ENCODE measurements at regions not wholly inside any gene's neighbourhood (a gene's known extent, or its start where the extent isn't known, plus 50 kb on each side); places are given as distances from the start of the nearest gene placed in this dataset.

GRCh38 chr3:89612027-89612426, 504.6 kb downstream of the EPHA3 start:
- H3K4me1 ChIP-seq = no peaks in the 10 kb centered on the region
- DNase-seq (no peak), ATAC-seq (no peak)
- H3K36me3 ChIP-seq = no peaks in the 10 kb centered on the region
- no peak overlapping the region for H3K4me3 ChIP-seq
- H3K27ac ChIP-seq = no peak overlapping the region
- intact Hi-C loops (cut with DNase I) = no loop called here
- H3K9me3 ChIP-seq = peaks cover 0 to 7% (median 0%) of the 10 kb centered on the region in 12 donors
- no peaks in the 10 kb centered on the region for H3K27me3 ChIP-seq
- 91 to 100% (median 97%) methylated on average over 1 of the region's 1 CpG for WGBS, 4 donors
- TF ChIP-seq, protein P1, sequence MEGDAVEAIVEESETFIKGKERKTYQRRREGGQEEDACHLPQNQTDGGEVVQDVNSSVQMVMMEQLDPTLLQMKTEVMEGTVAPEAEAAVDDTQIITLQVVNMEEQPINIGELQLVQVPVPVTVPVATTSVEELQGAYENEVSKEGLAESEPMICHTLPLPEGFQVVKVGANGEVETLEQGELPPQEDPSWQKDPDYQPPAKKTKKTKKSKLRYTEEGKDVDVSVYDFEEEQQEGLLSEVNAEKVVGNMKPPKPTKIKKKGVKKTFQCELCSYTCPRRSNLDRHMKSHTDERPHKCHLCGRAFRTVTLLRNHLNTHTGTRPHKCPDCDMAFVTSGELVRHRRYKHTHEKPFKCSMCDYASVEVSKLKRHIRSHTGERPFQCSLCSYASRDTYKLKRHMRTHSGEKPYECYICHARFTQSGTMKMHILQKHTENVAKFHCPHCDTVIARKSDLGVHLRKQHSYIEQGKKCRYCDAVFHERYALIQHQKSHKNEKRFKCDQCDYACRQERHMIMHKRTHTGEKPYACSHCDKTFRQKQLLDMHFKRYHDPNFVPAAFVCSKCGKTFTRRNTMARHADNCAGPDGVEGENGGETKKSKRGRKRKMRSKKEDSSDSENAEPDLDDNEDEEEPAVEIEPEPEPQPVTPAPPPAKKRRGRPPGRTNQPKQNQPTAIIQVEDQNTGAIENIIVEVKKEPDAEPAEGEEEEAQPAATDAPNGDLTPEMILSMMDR (IDR thresholded peaks at IDR 0.05) = no peak
- no peak for TF ChIP-seq POLR2A (IDR thresholded peaks at IDR 0.05)

DNA sequence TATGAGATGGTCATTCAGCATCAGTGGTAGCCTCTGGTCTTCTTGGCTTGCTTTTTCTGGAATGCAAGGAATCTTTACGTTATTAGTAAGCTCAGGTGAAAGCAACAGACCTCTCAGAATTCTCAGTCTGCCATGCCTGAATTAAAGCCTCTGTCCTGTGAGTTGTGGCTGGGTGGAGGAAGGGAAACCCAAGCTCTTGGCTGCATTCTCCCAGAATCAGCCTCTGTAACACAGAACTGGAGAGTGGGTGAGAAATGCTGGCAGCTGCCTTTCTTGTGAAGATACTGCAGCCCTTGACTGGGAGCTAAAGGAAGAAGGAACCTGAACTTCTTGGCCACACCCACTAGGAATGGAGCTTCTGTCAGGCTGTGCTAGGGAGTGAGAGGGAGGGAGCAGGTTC, 505.8 kb downstream of the EPHA3 start:
- Histone ChIP-seq H3K4me1 (no peaks in the 10 kb centered on the region), H3K27me3 (no peaks in the 10 kb centered on the region), H3K36me3 (no peaks in the 10 kb centered on the region), H3K27ac (no peak overlapping the region), H3K9me3 (peaks cover 0 to 7% (median 0%) of the 10 kb centered on the region in 12 donors), H3K4me3 (no peak overlapping the region)
- DNase-seq (no peak), ATAC-seq (no peak)
- TF ChIP-seq, protein P1 (IDR thresholded peaks at IDR 0.05) = no peak
- no peak for TF ChIP-seq POLR2A (IDR thresholded peaks at IDR 0.05)
- WGBS, 4 donors = 54 to 79% (median 71%) methylated on average over 1 of the region's 1 CpG
- intact Hi-C loops (cut with DNase I) = no loop called here

DNA sequence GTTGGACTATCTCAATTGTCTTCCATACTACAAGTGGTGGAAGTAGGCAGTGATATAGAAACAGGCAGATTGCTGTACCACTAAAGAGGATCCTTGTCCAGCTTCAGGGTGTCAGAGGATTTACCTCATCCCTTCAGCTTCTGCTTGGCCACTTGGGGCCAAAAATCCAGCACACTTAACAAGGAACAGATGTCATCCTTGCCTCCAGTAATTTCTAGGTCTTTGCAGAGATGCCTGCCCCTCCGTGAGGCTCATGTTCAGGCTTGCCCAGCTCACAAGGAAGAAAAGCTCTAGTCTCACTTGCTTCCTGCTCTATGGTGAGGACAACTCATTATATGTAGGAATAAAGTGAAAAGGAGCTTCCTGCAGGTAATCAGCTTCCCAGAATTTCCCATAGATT, 510.3 kb downstream of the EPHA3 start:
- Histone ChIP-seq H3K9me3 (peaks cover 0 to 7% (median 0%) of the 10 kb centered on the region in 12 donors), H3K36me3 (no peaks in the 10 kb centered on the region), H3K4me3 (no peak overlapping the region), H3K27me3 (no peaks in the 10 kb centered on the region), H3K4me1 (no peaks in the 10 kb centered on the region), H3K27ac (no peak overlapping the region)
- intact Hi-C loops (cut with DNase I) = no loop called here
- no peak for ATAC-seq
- no peak for DNase-seq
- WGBS, 4 donors = 5 to 36% (median 31%) methylated on average over 1 of the region's 1 CpG
- TF ChIP-seq POLR2A (IDR thresholded peaks at IDR 0.05) = no peak
- TF ChIP-seq, protein P1 (IDR thresholded peaks at IDR 0.05) = no peak

DNA sequence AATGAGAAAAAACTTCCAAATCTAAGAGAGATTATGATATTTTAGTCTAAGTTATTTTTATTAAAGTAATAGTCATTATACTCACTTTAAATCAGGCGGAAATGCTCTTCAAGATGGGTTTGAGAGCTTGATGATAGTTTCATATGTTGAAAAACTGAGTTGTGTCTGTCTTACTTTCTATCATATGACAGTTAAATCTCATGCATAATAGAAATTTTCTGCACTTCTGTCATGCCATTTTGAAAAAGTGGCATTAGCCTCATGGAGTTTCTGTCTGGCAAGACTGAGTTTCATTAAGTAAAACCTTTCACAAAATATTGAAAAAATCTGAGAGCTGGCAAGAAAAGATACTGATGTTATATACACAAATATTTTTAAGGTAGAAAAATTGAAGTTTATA, 511.8 kb downstream of the EPHA3 start:
- ATAC-seq (no peak), DNase-seq (no peak)
- WGBS, 4 donors = 90 to 93% (median 91%) methylated on average over 1 of the region's 1 CpG
- peaks cover 0 to 6% (median 0%) of the 10 kb centered on the region in 12 donors for H3K9me3 ChIP-seq
- TF ChIP-seq, protein P1 (IDR thresholded peaks at IDR 0.05) = no peak
- no peak for TF ChIP-seq POLR2A (IDR thresholded peaks at IDR 0.05)
- intact Hi-C loops (cut with DNase I) = no loop called here
- no peaks in the 10 kb centered on the region for H3K4me1 ChIP-seq
- H3K27me3 ChIP-seq = no peaks in the 10 kb centered on the region
- no peak overlapping the region for H3K4me3 ChIP-seq
- no peaks in the 10 kb centered on the region for H3K36me3 ChIP-seq
- H3K27ac ChIP-seq = no peak overlapping the region
